ENCODE measurements at regions not wholly inside any gene's neighbourhood (a gene's known extent, or its start where the extent isn't known, plus 50 kb on each side); places are given as distances from the start of the nearest gene placed in this dataset.

- TF ChIP-seq ELF4 (IDR thresholded peaks at IDR 0.05) (no peak), ZNF384 (IDR thresholded peaks at IDR 0.05) (no peak), FOXA1 (IDR thresholded peaks at IDR 0.05) (no peak), FOXM1 (IDR thresholded peaks at IDR 0.05; ENCODE audit: borderline replicate concordance) (no peak), SUZ12 (IDR thresholded peaks at IDR 0.05) (no peak), SP1 (IDR thresholded peaks at IDR 0.05) (no peak), BHLHE40 (IDR thresholded peaks at IDR 0.05; ENCODE audit: borderline replicate concordance) (no peak), PKNOX1 (IDR thresholded peaks at IDR 0.05) (no peak), NFRKB (IDR thresholded peaks at IDR 0.05) (no peak), CTBP1 (IDR thresholded peaks at IDR 0.05; ENCODE audit: borderline replicate concordance) (no peak), LEF1 (IDR thresholded peaks at IDR 0.05; ENCODE audit: borderline replicate concordance) (no peak)
These were observed 112.3 kb upstream of the TOP1 start for GRCh38 chr20:40916276-40916675.
